ENCODE measurements at regions not wholly inside any gene's neighbourhood (a gene's known extent, or its start where the extent isn't known, plus 50 kb on each side); places are given as distances from the start of the nearest gene placed in this dataset.
A peak's percentile ranks its signal among the peaks of the same experiment; 100 is the strongest.
"Not testable (repeated sequence)": the region's sequence is repeated elsewhere in the genome, so short reads cannot be mapped to it uniquely, and the experiment has no call there.

DNA sequence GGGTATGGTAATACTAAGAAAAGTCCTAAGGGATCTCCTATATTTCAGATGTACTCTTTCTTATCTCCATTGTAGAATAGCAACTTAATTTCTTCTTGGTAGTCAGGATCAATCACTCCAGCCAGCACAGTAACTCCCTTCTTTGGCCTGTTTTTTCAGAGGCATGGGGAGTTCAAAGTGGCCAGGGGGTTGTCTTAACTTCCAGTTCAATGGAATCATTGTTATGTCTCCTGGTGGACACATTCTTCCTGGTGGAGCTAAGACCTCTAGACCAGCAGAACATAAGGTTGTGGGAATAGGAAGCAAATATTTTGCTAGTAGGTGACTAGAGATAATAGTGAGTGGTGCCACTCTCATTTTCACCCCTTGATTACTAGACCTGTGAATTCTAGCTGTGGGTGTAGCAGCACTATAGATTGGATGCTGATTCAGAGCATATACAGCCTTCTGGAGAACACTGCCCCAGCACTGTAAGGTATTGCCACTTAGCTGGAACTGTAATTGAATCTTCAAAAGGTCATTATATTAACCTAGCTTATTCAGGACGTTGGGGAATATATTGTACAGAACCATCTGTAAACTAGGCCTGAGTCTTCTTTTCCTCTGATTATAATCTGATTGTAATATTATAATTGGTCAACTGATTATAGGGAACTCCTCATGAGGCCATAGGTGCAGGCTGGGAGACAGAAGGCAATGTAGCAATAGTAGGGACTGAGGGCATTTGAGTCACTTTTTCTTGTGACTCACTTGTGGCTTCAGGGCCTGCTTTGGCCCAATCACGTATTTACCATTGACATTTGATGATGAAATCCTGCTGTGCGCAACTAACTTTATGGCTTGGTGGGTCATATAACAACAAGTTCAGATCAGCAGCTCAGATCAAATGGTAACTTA lies 60.2 kb upstream of the ATP2B1 start:
- peaks cover 0 to 6% (median 0%) of the 10 kb centered on the region in 5 donors for H3K36me3 Mint-ChIP-seq
- intact Hi-C loops (cut with micrococcal nuclease), result no loop called here
- DNase-seq (no peak), ATAC-seq (peak; percentile 88)
- H3K4me1 Mint-ChIP-seq, result peaks cover 5 to 29% (median 17%) of the 10 kb centered on the region in 7 donors
- peaks cover 0 to 9% (median 0%) of the 10 kb centered on the region in 11 donors for H3K9me3 Mint-ChIP-seq
- H3K27me3 Mint-ChIP-seq, result no peaks in the 10 kb centered on the region
- no peaks in the 10 kb centered on the region for H3K9me3 ChIP-seq (ENCODE audit: control insufficient read depth in 2 of 3, low read length in 3 of 3)
- no peaks in the 10 kb centered on the region for H3K27me3 ChIP-seq (ENCODE audit: control insufficient read depth in 2 of 2, insufficient read depth in 2 of 2, low read length in 2 of 2)
- H3K4me3 Mint-ChIP-seq, result no peak overlapping the region
- POLR2A ChIA-PET, result no interaction called here
- no peak overlapping the region for H3K27ac Mint-ChIP-seq
- peaks cover 8 to 13% of the 10 kb centered on the region in 2 donors for H3K4me1 ChIP-seq (ENCODE audit: control insufficient read depth in 2 of 2, insufficient read depth in 2 of 2, low read length in 2 of 2)
- no peak overlapping the region for H3K4me3 ChIP-seq (ENCODE audit: low read length)
- CTCF ChIA-PET, result no interaction called here
- H3K27ac ChIP-seq (ENCODE audit: low read depth, low read length), result no peak overlapping the region
- H3K36me3 ChIP-seq (ENCODE audit: control insufficient read depth in 2 of 3, insufficient read depth in 3 of 3, low read length in 3 of 3), result no peaks in the 10 kb centered on the region

- Mint-ChIP-seq H3K27ac (peak overlapping the region in 7 of 9 donors; percentile 43 to 79 (median 59)), H3K4me3 (peak overlapping the region in 5 of 10 donors; percentile 21 to 66 (median 43)), H3K9me3 (peaks cover 0 to 7% (median 0%) of the 10 kb centered on the region in 11 donors), H3K4me1 (peaks cover 5 to 29% (median 17%) of the 10 kb centered on the region in 7 donors), H3K36me3 (peaks cover 0 to 6% (median 0%) of the 10 kb centered on the region in 5 donors), H3K27me3 (no peaks in the 10 kb centered on the region)
- intact Hi-C loops (cut with micrococcal nuclease), result loop anchor here in 1 of 2 donors (2.0 kb wide), 1 partner anchor 57 kb away; the partner anchor contains the start of gene ATP2B1
- Histone ChIP-seq H3K27me3 (ENCODE audit: control insufficient read depth in 2 of 2, insufficient read depth in 2 of 2, low read length in 2 of 2) (no peaks in the 10 kb centered on the region), H3K4me3 (ENCODE audit: low read length) (peak overlapping the region; percentile 1), H3K36me3 (ENCODE audit: control insufficient read depth in 2 of 3, insufficient read depth in 3 of 3, low read length in 3 of 3) (no peaks in the 10 kb centered on the region), H3K9me3 (ENCODE audit: control insufficient read depth in 2 of 3, low read length in 3 of 3) (no peaks in the 10 kb centered on the region), H3K4me1 (ENCODE audit: control insufficient read depth in 2 of 2, insufficient read depth in 2 of 2, low read length in 2 of 2) (peaks cover 8 to 25% of the 10 kb centered on the region in 2 donors), H3K27ac (ENCODE audit: low read depth, low read length) (no peak overlapping the region)
- ATAC-seq (no peak), DNase-seq (peak in 2 of 9 donors; percentile 14 to 21)
- POLR2A ChIA-PET, result interaction anchor here (0.7 kb wide), 3 partner anchors 32 to 482 kb away, joined by 3 to 4 read pairs (median 3); no protein-coding TSS in a partner anchor
- CTCF ChIA-PET, result interaction anchor here (0.7 kb wide), 1 partner anchor 244 kb away, joined by 4 read pairs; no protein-coding TSS in a partner anchor
Observed at GRCh38 chr12:89765959-89766824, 57.6 kb upstream of the ATP2B1 start.

GRCh38 chr12:89764164-89764563 lies 55.5 kb upstream of the ATP2B1 start:
- intact Hi-C loops (cut with micrococcal nuclease); POLR2A ChIA-PET; H3K9me3 ChIP-seq (ENCODE audit: control insufficient read depth in 2 of 3, low read length in 3 of 3); CTCF ChIA-PET; H3K4me3 ChIP-seq (ENCODE audit: low read length); DNase-seq; H3K4me3 Mint-ChIP-seq; ATAC-seq; H3K36me3 Mint-ChIP-seq; H3K27me3 Mint-ChIP-seq; H3K36me3 ChIP-seq (ENCODE audit: control insufficient read depth in 2 of 3, insufficient read depth in 3 of 3, low read length in 3 of 3); H3K27ac ChIP-seq (ENCODE audit: low read depth, low read length); H3K27ac Mint-ChIP-seq; H3K9me3 Mint-ChIP-seq; H3K27me3 ChIP-seq (ENCODE audit: control insufficient read depth in 2 of 2, insufficient read depth in 2 of 2, low read length in 2 of 2): not testable (repeated sequence)
- H3K4me1 Mint-ChIP-seq, result peaks cover 16 to 38% (median 29%) of the 10 kb centered on the region in 7 donors
- peaks cover 12 to 42% of the 10 kb centered on the region in 2 donors for H3K4me1 ChIP-seq (ENCODE audit: control insufficient read depth in 2 of 2, insufficient read depth in 2 of 2, low read length in 2 of 2)

- DNase-seq, result no peak
- Histone ChIP-seq H3K9me3 (ENCODE audit: control insufficient read depth in 2 of 3, low read length in 3 of 3) (no peaks in the 10 kb centered on the region), H3K4me1 (ENCODE audit: control insufficient read depth in 2 of 2, insufficient read depth in 2 of 2, low read length in 2 of 2) (peaks cover 12 to 42% of the 10 kb centered on the region in 2 donors), H3K36me3 (ENCODE audit: control insufficient read depth in 2 of 3, insufficient read depth in 3 of 3, low read length in 3 of 3) (no peaks in the 10 kb centered on the region), H3K27ac (ENCODE audit: low read depth, low read length) (no peak overlapping the region), H3K4me3 (ENCODE audit: low read length) (no peak overlapping the region), H3K27me3 (ENCODE audit: control insufficient read depth in 2 of 2, insufficient read depth in 2 of 2, low read length in 2 of 2) (no peaks in the 10 kb centered on the region)
- ChIA-PET POLR2A (no interaction called here), CTCF (interaction anchor here (0.6 to 1.4 kb wide), 3 partner anchors 53 to 162 kb away, joined by 3 to 4 read pairs (median 3); partner anchors contain the start of gene ATP2B1)
- peaks cover 0 to 8% (median 0%) of the 10 kb centered on the region in 5 donors for H3K36me3 Mint-ChIP-seq
- H3K4me1 Mint-ChIP-seq, result peaks cover 16 to 35% (median 26%) of the 10 kb centered on the region in 7 donors
- H3K9me3 Mint-ChIP-seq, result peaks cover 0 to 7% (median 0%) of the 10 kb centered on the region in 11 donors
- no peak overlapping the region for H3K27ac Mint-ChIP-seq
- no peak overlapping the region for H3K4me3 Mint-ChIP-seq
- H3K27me3 Mint-ChIP-seq, result no peaks in the 10 kb centered on the region
- intact Hi-C loops (cut with micrococcal nuclease), result no loop called here
- ATAC-seq, result peak; percentile 83
Observed at GRCh38 chr12:89762498-89763170, 54.0 kb upstream of the ATP2B1 start.

DNA sequence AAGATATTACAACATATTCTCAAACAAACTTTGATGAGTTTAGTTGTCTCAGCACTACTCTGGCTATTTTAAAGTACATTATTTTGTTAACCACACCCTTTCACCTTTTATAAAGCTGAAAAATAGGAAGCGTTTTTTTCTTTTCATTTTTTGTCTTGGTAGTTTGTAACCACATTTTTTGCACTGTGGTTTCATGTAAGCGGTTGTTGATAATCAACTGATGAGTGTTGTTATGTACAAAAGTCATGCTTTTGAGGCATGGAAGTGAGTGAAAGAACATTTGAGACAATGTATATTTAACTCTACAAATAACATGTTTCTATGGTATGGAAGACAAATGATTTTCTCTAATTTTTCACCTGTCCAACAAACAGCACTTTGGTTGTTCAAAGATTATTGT lies 52.1 kb upstream of the ATP2B1 start:
- peaks cover 0 to 8% (median 0%) of the 10 kb centered on the region in 5 donors for H3K36me3 Mint-ChIP-seq
- no peaks in the 10 kb centered on the region for H3K36me3 ChIP-seq (ENCODE audit: control insufficient read depth in 2 of 3, insufficient read depth in 3 of 3, low read length in 3 of 3)
- H3K27ac ChIP-seq (ENCODE audit: low read depth, low read length), result no peak overlapping the region
- H3K4me1 ChIP-seq (ENCODE audit: control insufficient read depth in 2 of 2, insufficient read depth in 2 of 2, low read length in 2 of 2), result peaks cover 6 to 39% of the 10 kb centered on the region in 2 donors
- POLR2A ChIA-PET, result no interaction called here
- H3K4me1 Mint-ChIP-seq, result peaks cover 15 to 33% (median 27%) of the 10 kb centered on the region in 7 donors
- H3K9me3 ChIP-seq (ENCODE audit: control insufficient read depth in 2 of 3, low read length in 3 of 3), result no peaks in the 10 kb centered on the region
- no peaks in the 10 kb centered on the region for H3K27me3 ChIP-seq (ENCODE audit: control insufficient read depth in 2 of 2, insufficient read depth in 2 of 2, low read length in 2 of 2)
- H3K4me3 ChIP-seq (ENCODE audit: low read length), result no peak overlapping the region
- intact Hi-C loops (cut with micrococcal nuclease), result loop anchor here in 1 of 2 donors (1.0 kb wide), 1 partner anchor 103 kb away; no protein-coding TSS in a partner anchor
- H3K27me3 Mint-ChIP-seq, result no peaks in the 10 kb centered on the region
- H3K27ac Mint-ChIP-seq, result peak overlapping the region in 1 of 9 donors; percentile 57
- H3K4me3 Mint-ChIP-seq, result peak overlapping the region in 4 of 10 donors; percentile 13 to 59 (median 28)
- DNase-seq (peak in 2 of 9 donors; percentile 10 to 21), ATAC-seq (peak; percentile 50)
- H3K9me3 Mint-ChIP-seq, result peaks cover 0 to 12% (median 0%) of the 10 kb centered on the region in 11 donors
- CTCF ChIA-PET, result no interaction called here

Measured in naive thymus-derived CD4-positive, alpha-beta T cell (primary cell).